GOT3 (cell line): ENCODE measurements at regions not wholly inside any gene's neighbourhood (a gene's known extent, or its start where the extent isn't known, plus 50 kb on each side); places are given as distances from the start of the nearest gene placed in this dataset.

ENCODE experiments used
- DNase-seq: peaks from one replicate; lab custom pipeline; 2025; ENCODE audit warnings: mixed read lengths; lab: John Stamatoyannopoulos, UW

GRCh38 chr9:88734527-88734926 is 199.5 kb downstream of the NXNL2 start:
- DNase-seq = no peak

- DNase-seq = no peak
Measured at GRCh38 chr9:88736136-88736637, 201.2 kb downstream of the NXNL2 start.

GRCh38 chr9:88737031-88737430 is 202.1 kb downstream of the NXNL2 start:
- DNase-seq = no peak

DNA sequence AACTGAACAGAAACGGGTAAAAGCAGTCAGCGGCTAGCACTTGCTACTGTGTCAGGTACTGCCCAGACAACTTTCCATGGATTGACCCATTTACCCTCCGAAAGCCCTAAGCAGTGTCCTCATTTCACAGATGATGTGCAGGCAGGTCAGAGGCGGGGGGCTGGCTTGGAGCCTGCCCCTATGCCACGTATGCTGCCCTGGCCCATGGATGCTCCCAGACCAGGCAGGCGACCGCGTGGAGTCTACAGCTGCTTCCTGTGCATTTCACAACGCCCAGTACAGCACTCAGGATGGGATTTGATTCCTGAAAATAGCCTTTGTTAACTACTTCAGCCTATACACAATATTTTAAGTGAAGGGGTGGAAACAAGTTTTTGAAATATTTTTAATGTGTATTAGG is 202.9 kb downstream of the NXNL2 start:
- no peak for DNase-seq

DNA sequence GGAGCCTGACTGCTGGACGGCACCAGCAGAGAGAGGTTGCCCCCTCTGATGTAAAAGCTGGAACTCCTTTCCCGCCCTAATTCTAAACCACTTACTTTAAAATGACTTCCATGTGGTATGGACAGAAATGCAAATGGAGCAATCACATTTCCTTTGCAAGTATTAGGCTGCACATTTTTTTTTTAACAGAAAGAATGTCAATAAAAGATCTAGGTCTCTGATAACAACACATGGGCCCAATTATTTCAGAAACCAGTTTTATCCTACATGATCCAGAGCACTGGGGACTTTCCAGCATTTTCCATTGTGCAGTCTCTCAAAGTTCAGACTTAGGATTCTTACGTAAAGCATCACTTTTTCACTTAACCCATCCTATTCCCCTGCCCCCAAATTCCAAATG is 203.7 kb downstream of the NXNL2 start:
- DNase-seq = no peak

GRCh38 chr9:88739373-88739772 is 204.4 kb downstream of the NXNL2 start:
- no peak for DNase-seq

- no peak for DNase-seq
Measured at GRCh38 chr9:88740844-88741243, 205.9 kb downstream of the NXNL2 start.

GRCh38 chr9:88741335-88741734 is 206.4 kb downstream of the NXNL2 start:
- DNase-seq = no peak

GRCh38 chr9:88742483-88742882 is 207.5 kb downstream of the NXNL2 start:
- DNase-seq = peak; percentile 16

DNA sequence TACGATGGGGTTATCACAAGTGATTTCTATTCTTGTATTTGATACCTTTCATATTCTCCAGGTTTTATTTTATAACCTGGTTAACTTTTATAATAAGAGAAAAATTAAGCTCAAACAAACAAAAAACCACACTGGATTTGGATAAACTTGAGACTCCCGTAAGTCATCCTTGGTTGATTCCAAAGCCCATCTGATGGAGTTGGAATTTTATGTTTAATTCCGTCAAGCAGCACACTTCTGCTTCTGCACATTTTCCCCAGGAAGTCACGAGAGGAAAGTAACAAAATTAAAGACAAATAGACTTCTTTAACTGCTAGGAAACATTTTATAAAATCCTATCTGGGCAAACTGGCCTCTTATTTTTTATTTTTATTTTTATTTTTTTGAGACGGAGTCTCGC is 207.9 kb downstream of the NXNL2 start:
- DNase-seq = no peak

DNA sequence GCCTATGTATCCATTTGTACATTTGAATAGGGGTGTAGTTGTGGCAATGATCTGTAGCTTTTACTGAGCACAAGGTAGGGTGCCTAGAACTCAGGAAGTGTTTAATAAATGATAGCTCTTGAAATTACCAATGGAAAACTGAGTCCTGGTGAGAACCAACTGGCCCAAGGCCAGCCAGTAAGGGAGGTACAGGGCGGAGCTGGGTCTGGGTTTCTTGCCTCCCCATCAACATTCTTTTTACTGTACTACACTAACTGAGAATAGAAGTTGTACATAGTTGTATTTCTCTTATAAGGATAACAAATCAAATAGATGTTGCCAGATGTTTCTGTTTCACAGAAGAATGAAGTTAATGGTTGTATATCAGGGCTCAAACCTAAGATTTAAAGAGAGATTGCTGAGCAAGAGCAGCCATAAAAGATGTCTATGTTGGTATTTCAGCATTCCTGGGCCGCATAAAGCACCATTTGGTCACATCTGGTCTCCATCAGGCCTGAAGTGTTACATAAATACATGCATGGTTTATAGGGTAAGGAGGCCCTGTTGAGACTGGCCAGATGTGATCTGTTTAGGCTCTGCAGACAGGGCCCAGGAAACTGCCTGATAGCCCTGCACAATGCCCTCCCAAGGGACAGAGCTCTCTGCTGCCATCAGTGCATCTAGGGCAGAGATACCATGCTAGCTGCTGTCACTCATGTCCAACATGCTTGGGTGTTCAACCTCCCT is 210.5 kb downstream of the NXNL2 start:
- no peak for DNase-seq

GRCh38 chr9:88746029-88746742 is 211.2 kb downstream of the NXNL2 start:
- DNase-seq = no peak

GRCh38 chr9:88746743-88747398 is 211.9 kb downstream of the NXNL2 start:
- no peak for DNase-seq

DNA sequence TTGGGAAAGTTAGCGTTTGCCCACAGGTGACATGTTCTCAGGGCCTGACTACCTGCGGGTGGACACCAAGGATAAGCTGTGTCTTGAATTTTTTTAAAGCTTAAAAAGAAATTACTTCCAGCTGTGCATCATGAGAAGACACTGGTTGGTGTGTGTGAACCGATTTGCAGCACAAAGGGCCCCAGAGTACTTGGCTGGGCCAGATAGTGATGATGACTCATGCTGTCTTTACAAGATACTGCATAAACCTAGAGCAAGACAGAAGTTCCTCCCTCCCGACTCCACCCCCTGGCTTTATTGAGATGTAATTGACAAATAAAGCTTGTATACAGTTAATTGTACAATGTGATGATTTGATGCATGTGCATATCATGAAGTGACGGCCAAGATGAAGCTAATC is 212.8 kb downstream of the NXNL2 start:
- DNase-seq = no peak

- no peak for DNase-seq
Measured at GRCh38 chr9:88748566-88749261, 213.7 kb downstream of the NXNL2 start.

GRCh38 chr9:88749420-88749819 is 214.4 kb downstream of the NXNL2 start:
- DNase-seq = no peak

DNA sequence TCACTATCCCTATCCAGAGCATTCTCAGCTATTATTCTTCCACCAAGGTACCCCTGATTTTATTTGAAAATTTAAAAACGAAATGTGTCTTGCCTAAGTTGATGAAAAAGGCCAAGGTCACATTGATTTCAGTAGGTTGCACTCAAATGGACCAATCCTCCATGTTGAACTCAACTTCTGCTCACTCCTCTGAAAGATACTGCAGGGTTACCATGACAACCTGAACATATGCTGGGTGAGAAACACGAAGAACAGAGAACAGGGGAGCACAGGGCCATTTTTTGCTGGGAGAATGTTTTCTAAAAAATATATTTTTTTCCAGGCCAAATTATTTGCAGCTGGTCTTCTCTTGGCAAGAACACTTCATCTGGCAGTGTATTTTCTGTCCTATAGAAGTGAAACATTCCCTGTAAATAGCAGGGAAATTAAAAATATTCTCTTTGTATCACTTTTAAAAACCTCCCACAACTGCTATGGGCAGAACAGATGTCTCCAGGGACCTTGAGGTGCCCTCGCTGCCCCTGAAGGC is 215.9 kb downstream of the NXNL2 start:
- no peak for DNase-seq

GRCh38 chr9:88751781-88752180 is 216.8 kb downstream of the NXNL2 start:
- no peak for DNase-seq

DNA sequence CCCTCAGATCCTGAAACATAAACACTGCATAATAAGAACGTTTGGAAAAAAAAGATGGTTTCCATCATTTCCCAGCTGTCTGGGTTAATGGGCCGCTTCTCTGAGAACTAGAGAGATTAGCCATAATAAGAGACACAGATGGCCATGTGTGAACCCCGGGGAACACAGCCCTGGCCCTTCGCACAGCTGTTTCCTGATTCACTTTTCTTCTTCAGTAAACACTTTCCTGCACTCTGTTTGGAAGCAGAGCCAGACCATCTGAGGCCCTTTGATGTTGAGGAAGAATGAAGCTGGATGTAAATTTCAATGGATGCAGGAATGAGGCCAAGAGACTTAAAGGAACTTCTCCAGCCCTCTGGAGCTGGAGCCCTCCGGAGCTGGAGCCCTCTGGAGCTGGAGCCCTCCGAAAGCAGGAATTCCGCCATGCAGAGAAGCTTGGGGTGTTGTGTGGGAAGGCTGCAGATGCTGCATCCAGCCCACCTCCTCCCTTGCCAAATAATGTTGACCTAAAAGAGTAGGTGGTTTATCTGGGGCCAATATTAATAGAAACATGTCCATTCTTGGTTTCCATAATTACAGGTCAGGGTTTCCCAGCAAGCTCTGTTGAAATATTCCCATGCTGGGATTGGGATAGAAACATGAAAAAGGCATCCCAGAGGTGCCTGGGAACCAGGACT is 218.9 kb downstream of the NXNL2 start:
- no peak for DNase-seq

DNA sequence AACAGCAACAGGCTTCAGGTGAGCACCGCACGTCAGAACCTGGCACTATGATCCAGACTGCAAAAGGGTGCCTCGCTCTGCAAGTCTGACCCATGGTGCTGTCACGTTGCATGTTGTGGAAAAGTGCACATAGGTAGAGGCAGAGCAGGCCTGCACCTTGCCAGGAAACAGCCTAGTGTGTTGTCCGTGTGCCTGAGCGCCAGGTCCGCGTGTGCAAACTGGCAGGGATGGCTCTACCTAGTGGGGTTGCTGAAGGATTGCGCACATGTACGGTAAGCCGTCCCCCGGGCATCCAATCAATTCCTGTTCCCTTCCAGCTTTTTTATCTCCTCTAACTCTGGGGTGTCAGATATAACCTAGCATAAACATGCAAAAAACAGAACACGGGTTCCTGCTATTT is 219.5 kb downstream of the NXNL2 start:
- no peak for DNase-seq

- DNase-seq = no peak
Measured at GRCh38 chr9:88754886-88755285, 219.9 kb downstream of the NXNL2 start.
